GM19240 (cell line): ENCODE measurements at regions not wholly inside any gene's neighbourhood (a gene's known extent, or its start where the extent isn't known, plus 50 kb on each side); places are given as distances from the start of the nearest gene placed in this dataset.

Source experiments
- DNase-seq: peaks from one replicate; pipeline ENCODE4 v3.0.0; 2011; ENCODE audit warnings: low spot score; ENCODE audit not compliant: insufficient read length

DNA sequence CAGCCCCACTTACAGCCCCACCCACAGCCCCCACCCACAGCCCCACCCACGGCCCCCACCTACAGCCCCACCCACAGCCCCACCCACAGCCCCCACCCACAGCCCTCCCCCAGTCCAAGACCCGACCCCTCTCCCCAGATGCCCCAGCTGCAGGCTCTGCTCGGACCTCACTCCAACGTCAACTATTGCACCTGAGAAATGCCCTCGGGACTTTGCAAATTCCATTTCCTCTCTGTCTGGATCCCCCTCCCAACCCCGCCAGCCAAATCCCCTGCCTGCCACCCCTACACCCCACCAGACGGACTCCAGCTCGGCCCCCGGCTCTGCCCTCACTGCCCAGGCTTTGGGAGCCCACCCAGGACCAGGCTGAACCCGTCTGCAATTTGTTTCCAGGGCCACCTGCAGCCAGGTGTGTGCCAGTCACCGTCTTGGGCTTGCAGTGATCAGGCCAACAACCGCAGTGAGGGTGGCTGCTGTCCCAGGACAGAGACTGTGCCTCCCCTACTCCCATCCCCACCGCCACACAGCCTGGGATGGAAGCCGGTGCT, 662.8 kb downstream of the BRD1 start:
- no peak for DNase-seq

DNA sequence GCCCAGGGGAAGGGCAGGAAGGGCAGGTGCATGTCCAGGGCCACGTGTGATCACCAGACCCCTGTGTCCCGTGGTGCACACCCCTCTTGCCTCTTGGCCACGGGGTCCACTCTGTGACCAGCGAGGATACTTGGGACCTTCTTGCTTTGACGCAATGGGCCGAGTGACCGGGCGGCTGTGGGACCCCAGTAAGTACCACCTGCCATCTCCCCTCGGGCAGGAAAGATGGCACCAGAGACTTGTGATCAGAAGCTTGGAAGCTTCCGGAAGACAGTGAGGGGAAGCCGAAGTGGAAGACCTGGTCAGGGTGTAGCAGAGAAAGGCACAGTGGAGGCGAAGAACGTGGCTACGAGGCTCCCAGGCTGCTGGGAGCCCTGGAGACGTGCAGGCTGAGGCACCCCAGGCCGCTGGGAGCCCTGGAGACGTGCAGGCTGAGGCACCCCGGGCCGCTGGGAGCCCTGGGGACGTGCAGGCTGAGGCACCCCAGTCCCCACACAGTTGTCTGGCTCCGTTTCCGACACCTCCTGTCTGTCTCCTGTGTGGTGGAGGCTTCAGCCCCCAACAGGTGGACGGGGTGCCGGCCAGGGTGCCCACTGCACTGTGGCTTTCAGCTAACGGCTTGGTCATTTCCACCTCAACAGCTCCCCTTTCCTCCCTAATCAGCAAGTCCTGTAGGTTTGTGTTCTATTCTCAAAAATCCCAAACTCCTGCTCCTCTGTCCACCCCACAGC, 663.5 kb downstream of the BRD1 start:
- no peak for DNase-seq

DNA sequence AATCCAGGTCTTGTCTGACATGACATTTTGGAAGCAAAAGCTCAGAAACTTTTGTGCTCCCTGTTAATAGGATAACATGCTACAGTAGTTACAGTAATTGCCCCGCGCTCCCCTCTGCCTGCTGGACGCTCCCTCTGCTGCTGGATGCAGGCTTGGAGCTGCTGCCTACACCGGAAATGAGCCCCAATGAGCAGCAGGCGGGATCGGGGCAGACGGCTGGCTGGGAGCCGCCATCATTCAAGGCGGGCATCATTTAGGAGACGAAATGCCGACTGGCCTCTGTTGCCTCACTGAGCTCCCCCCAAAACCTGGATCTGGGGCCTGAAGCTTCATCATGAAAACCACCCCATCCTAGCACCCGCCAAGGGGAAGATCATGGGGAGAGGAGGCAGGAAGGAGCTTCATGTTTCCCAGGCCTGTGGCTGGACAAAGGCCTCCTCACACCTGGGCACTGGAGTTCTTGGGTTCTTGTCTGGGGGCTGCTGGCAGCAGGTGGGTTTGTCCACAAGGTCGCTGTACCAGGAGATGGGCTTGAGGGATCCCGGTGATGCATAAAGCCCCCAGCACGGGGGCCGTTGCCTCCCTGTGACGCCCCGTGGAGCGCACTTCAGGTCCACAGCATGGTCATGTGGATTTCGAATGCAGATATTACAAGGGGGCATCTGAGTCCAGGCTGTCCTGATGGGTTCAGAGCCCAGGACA, 664.3 kb downstream of the BRD1 start:
- DNase-seq: no peak

DNA sequence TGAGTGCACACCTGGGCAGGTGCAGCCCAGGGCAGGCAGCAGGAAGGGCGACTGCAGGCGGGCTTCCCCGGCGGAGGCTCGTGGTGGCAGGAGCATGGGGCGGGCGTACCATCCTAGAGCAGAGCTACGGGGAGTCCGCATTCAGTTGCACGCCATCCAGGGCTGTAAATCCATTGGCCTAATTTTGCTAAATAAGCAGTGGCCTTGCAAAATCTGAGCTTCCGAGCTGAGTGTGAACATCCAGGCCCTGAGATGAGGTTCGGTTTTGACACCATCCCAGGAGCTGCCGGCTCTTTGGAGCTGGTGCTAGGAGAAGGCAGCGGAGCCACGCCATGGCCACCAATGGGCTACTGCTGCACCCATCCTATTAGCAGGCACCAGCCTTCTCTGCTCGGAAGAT, 664.8 kb downstream of the BRD1 start:
- no peak for DNase-seq

DNA sequence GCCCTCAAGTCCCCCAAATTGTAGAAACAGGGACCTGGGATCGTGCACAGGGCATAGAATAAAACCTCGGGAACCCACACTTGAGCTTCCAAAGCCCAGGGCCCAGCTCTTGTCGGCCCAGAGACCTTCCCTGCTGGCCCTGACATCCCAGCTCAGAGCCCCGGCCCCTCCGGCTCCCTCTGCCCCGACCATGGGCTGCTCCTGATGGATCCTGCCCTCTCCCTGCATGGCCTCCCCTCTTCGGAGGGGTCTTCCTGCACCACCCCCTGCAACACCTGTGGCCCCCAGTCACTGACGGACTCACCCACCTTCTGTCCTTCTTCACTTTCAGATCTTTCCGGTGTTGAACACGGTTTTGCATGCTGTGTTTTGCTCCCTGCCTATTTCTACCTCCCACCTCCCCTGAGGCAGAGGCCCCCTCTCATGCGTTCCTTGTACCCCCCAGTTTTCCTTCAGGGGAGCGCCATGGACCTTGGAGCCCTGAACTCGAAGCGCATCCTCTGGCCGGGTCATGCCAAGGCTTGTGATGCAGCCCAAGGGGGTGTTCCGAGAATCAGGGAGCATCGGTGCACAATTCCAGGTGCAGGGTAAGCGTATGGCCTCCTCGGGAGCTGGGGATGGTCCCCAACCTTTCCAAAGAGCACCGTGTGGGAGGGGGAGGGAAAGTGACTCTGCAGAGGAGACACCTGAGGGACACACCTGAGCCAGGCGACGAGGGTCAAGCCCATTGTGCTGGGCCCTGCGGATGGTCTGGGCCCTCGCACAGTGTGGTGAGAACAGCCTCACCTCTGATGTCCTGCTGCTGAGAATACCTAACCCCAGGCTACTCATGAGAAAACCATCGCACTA, 666.4 kb downstream of the BRD1 start:
- no peak for DNase-seq

DNA sequence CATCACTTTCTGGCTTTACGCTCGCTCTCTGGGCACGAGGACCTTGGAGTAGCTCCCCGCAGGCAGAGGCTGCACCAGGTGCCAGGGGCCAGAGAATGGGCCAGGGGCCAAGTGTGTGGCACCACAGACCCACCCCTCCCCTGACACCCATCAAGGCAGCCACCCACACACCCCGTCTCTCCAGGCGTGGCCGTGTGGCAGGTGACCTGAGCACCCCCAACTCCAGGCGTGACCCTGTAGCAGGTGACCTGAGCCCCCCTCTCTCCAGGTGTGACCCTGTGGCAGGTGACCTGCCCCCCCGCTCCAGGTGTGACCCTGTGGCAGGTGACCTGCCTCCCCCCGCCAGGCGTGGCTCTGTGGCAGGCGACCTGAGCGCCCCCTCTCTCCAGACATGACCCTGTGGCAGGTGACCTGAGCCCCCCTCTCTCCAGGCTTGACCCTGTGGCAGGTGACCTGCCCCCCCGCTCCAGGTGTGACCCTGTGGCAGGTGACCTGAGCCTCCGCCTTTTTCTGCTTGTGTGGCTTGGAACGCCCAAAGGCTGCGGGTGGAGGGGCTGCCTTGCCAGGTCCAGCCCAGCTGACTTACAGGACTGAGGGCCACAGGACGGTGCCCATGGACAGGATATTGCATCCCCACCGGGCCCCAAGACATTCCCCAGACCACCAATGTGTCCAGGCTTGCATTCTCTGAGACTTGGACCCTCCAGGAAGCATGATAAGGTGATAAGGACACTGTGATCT, 667.2 kb downstream of the BRD1 start:
- no peak for DNase-seq

DNA sequence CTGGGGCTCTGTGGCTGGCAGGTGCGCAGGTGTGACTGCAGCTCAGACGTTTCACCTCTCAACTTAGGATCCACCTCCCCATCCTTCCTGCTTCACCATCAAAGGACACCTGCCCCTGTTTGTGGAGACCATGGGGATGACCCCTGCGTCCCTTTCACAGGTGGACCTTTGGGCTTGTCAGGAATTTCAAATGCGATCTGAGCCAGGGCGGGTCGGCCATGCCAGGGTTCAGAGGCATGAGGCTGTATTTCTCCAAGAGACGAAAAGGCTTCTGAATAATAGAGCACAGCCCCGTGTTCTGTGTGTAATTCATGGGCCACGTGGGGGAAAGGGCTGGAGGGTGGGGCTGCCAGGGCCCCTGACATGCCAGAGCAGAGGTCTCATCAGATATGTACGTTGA, 668.0 kb downstream of the BRD1 start:
- DNase-seq: no peak

DNA sequence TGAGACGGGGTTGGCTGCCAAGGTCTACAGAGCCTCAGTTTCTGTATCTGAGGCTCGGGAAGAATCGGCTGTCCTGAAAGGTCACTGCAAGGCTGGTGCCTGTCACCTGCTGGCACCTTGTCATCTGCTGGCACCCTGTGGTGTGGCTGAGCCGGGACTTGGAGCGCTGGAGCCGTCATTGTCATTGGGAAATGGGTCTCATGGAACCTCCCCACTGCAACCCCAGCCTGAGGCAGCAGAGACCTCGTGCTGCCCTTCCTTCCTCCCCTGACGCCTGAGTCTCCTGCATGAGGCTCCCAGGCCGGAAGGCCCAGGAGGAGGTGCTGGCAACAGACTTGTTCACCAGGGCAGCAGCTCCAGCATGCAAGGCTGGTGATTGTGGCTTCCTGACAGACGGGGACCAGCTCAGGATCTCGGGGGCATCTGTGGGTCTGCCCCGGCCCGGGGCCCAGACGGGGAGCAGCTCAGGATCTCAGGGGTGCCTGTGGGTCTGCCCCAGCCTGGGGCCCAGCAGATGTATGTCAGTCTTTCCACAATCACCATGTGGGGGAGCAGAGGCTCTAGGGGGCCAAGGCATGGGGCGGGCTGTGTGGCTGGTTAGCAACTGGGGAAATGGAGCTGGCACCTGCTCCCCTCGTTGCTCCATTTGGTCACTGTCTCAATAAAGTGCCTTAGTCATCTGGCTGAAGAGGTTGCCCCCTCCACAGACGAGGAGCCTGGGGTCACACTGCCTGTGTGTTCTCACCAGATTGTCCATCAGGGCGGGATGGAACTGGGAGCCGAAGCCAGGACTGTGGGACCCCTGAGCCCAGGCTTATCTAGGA, 668.7 kb downstream of the BRD1 start:
- no peak for DNase-seq

DNA sequence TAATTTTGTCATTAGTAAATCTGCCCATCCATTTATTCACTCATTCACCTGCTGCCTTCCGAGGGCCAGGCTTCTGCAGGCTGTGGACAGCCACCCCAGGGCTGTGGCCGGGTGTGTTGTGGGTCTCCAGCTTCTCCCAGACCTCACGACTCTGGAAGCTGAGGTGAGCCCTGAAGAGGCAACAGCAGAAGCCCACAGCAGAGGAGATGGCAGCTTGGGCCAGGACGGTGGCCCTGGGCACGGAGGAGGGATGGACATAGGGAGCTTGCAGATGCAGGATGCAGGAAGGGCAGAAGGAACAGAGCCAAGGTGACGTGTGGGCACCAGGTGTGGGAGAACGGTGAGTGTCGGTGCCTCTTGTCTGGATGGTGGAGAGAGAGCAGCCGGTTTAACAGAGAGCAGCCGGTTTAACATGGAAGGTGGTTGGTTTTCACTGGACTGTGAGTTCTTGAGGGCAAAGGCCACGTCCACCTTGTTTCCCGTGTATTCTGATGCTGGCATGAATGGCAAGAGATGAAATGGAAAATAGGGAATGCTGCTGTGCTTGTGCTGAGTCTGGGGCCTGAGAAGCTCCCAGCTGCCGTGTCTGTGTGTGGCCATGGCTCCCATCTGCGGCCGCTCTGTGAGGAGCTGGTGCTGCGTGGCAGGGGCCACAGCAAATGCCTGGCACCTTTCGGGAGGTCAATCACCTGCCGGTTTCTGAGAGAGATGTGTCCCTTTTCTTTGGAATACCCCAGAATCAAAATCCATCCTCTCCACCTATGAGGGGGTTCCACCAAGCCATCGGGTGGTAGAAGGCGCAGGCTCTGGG, 669.9 kb downstream of the BRD1 start:
- DNase-seq: no peak

DNA sequence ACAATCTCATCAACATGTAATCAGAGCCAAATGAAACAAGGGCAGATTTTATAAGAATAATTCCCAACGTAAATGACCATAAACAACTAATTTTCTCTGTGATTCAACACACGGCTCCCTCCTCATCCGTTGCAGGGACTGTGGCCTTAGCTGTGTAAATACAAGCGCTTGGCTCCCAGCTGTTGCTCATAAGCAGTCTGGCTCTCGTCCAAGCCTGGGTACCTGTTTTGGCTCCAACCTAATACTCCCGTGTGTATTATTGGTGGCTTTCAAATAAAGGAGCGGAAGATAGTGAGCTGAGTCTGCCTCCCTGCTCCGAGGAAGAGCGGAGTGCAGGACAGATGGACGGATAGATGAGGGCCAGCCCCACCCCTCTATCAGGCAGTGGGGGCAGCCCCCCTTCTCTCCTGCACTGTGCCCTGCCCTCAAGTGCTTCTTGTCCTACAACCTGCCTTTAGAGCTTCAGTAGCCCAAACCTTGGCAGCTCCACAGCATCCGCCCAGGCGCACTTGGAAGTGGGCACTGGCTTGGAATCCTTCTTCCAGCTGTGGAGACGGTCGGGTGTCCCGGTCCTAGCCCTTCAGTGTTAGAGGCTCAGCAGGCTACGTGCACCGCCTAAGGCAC, 670.9 kb downstream of the BRD1 start:
- no peak for DNase-seq

DNA sequence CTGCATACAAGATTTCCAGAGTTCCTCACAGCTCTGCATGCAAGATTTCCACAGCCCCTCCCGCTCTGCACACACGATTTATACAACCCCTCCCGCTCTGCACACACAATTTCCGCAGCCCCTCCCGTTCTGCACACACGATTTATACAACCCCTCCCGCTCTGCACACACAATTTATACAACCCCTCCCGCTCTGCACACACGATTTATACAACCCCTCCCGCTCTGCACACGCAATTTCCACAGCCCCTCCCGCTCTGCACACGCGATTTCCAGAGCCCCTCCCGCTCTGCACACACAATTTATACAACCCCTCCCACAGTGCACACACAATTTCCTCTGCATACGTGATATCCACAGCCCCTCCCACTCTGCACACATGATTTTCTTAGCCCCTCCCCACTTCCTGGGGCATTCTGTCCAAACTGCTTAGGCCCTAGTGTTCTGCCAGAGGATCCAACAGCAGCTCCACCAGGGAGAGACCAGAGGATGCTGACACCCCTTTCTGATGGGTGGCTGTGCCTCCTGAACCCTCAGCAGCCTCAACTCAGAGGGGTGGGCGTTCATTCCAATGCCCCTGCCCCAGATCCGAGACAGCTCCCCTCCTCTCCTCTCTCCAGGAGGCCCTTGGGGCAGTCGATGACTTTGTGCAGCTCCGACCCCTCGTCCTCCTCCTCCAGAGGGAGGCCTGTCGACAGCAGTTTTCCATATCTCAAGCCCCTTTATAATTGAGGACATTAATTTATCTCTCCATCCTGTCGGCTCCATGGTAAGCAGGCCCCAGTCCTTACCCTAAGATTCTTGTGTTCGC, 671.7 kb downstream of the BRD1 start:
- DNase-seq: no peak

DNA sequence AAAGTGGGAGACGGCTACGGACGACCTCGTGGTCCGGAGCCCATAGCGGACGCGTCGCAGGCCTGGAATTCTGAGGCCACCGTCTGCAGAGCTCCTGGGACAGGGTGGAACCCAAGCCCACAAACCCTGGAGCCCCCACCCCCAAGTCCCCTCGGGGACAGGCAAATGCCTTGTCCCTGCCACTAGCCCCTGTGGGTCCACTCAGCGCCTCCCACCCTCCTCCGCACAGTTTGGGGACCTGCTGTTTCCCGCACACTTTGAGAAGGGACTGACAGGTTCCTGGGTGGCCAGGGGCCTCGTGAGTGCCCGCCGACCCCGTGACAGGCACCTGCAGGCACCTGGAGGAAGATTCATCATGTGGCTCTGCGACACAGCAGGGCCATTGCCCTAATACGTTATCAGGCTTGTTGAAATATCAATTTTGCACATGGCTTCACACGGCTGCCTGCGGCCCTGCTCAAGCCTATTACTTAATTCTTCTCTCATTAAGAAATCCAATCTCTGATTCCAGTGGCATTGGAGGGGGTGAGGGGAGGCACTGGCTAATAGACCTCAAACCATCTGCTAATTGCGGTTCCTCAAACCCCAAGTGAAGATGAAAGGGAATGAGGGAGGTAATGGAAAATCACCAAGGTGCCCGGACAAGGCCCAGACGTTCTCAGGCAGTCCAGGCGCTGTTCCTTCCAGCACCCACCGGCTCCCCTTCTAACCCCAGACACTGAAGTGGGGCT, 672.5 kb downstream of the BRD1 start:
- DNase-seq: no peak

DNA sequence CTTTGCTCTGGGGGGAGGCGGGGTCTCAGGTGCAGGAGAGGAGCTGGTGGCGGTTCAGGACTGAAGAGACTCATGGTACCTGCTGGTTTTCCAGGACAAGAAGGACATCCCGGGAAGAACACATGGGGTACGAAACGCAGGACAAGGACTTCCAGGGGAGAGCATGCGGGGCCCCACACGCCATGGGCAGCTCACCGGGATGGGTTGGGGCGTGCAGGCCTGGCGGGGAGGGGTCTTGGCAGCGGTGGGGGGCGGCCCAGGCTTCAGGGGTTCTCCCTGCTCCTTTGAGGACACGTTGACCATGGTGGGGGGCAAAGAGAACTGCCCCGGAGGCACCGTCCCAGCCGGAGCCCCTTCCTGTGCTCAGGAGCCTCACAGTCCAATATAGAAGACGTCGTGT, 673.2 kb downstream of the BRD1 start:
- DNase-seq: no peak

DNA sequence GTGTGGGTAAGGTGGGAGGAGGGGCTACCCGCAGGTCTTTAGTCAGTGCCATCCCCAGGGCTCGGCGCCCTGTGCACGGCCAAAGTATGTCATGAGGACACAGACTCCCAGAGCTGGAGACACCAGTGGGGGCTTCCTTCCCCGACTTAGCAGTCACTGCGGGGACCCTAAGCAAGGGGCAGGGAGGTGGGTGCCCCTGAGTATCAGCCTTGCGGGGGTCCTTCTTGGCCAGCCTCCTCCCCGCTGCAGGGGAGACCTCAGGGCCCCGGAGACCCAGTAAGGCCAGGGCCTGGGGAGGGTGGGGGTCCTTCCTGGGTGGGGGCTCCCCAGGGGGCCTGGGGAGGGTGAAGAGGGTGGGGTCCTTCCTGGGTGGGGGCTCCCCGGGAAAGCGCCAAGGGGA, 673.8 kb downstream of the BRD1 start:
- DNase-seq: no peak

DNA sequence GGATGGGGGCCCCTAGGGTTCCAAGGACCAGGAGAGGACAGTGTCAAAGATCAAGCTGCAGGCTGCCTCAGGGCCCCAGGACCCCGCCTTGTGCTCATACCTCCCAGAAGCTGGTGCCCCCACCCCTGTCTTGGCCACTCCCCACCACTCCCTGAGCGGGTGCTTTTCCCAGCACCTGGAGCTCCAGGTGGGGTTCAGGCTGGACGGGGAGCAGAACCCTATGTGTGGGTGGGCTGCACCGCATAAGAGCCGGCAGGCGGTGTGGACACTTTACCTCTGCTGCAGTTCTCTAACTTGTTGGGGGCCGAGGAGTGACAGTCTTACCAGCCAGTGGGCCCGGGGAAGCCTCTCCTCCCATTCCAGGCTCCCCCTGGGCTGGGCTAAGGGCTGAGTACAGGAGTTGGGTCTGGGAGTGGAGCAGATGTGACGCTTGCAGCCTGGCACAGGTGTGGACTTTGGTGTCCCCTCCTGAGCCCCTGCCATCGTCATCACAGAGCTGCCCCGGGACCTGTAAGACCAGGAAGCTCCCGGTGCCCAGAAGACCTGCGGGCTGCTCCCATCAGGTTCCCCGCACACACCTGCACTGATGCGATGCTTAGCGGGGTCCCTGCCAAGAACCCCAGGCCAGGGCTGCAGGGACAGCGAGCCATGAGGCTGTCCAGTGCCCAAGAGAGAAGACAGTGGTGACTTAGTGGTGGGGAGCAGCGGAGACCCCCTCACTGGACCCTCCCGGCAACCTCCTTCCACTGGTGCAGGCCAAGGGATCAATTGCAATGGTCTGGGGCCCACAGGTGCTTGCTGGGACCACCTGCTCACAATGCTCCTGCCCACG, 674.5 kb downstream of the BRD1 start:
- no peak for DNase-seq

DNA sequence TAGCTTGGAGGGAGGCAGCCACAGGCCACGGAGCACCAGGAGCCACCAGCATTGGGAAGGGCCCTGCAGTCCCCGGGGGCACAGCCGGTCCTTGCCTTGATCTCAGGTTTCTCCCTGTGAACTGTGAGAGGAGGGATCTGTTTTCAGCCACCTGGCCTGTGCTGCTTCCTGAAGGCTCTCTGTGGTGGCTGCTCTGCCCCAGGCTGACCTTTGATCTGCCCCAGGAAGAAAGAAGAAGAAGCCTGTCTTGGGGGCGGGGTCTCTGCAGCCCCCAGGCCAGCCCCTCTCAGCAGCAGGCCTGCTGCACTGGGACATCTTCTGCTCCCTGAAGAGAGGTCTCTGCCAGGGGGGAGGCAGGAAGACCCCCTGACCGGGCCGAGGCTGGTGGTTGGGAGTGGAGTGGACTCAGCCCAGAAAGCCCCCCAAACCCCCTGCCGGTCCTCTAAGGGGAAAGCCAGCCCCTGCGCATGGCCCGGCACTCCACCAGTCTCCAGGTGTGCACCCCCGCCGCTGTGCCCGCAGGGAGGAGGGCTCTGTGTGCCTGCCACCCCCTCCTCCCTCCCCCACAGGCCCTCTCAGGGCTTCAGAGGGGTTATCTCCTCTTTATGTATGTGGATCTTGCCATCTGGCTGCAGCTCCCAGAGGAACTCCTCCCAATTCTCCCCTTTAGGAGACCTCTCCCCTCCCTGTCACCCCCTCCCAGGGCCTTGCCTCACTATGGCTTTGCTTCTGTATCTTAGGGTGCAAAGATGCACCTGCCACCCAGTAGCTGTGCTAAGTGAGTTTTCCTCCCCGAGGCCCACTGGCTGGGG, 675.3 kb downstream of the BRD1 start:
- DNase-seq: no peak
